Hepatocyte (in vitro differentiated cells): ENCODE measurements at regions not wholly inside any gene's neighbourhood (a gene's known extent, or its start where the extent isn't known, plus 50 kb on each side); places are given as distances from the start of the nearest gene placed in this dataset.

Experiments used
- EZH2 ChIP-seq: fragments of 200-600 bp; sonication (generic); IDR thresholded peaks from 2 replicates; pipeline ENCODE4 v1.6.1; 2016; ENCODE audit warnings: antibody characterized with exemption, mild to moderate bottlenecking, borderline replicate concordance
- TF ChIP-seq, protein P1 (sequence below): fragments of 200-600 bp; sonication (generic); IDR thresholded peaks from 2 replicates; pipeline ENCODE4 v1.5.1; 2016; ENCODE audit warnings: antibody characterized with exemption, mild to moderate bottlenecking; ENCODE audit not compliant: poor library complexity

DNA sequence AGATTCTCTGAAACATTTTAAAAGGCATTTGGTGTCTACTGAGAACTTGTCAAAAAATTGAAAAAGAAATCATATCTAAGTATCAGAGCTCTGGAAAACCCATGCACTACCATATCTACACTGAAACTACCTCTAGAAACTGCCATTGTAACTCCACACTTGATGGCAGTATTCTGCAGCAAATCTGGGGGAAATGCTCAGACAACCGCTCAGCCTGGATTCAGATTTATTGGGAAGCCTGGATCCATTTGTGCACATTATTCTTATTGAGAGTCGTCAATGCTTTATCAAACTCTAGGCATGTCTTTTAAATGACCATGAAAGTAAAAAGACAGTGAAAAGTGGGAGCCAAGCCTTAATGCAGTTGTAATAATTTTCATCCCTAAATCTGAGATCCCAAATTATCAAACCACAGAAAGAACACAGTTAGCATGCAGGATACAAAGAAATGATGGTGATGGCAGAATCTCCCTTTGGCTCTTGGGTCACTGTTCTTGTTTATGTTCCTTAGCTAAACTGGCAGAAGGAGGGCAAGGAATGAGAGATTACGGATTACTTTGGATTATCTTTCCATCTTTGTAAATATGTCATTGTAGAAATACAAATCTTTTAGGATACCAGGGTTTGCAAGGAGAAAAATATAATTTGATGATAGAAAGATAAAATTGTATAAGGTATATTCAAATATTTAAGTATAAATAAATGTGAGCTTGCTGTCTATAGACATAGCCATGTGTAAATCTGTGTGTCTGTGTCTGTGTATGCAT, 512.1 kb upstream of the SYT4 start:
- TF ChIP-seq, protein P1, sequence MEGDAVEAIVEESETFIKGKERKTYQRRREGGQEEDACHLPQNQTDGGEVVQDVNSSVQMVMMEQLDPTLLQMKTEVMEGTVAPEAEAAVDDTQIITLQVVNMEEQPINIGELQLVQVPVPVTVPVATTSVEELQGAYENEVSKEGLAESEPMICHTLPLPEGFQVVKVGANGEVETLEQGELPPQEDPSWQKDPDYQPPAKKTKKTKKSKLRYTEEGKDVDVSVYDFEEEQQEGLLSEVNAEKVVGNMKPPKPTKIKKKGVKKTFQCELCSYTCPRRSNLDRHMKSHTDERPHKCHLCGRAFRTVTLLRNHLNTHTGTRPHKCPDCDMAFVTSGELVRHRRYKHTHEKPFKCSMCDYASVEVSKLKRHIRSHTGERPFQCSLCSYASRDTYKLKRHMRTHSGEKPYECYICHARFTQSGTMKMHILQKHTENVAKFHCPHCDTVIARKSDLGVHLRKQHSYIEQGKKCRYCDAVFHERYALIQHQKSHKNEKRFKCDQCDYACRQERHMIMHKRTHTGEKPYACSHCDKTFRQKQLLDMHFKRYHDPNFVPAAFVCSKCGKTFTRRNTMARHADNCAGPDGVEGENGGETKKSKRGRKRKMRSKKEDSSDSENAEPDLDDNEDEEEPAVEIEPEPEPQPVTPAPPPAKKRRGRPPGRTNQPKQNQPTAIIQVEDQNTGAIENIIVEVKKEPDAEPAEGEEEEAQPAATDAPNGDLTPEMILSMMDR = peak; percentile 60
- TF ChIP-seq EZH2 = no peak
